Endothelial cell of umbilical vein (primary cell): ENCODE measurements at regions not wholly inside any gene's neighbourhood (a gene's known extent, or its start where the extent isn't known, plus 50 kb on each side); places are given as distances from the start of the nearest gene placed in this dataset.

Experiments used
- BruUV-seq: library from RNA; stranded (reverse); fragments of 400-500 nt; replicated peaks from 2 replicates; lab custom pipeline; 2021; lab: Mats Ljungman, UMichigan
- CTCF ChIA-PET: fragments of 300-600, 350-600 bp; sonication (Branson Sonifier 250); formaldehyde crosslinking; loops from one replicate; lab custom pipeline; 2021; ENCODE audit warnings: antibody characterized with exemption, inconsistent platforms; lab: Charles Lee
- POLR2A ChIA-PET: fragments of 300-600, 350-600 bp; sonication (Branson Sonifier 250); formaldehyde crosslinking; loops from one replicate; lab custom pipeline; 2021; ENCODE audit warnings: antibody characterized with exemption, inconsistent platforms; lab: Charles Lee
- DNase-seq: peaks from one replicate; pipeline ENCODE4 v3.0.0-alpha.2; 2011; ENCODE audit warnings: low read depth, low spot score
- FAIRE-seq: peaks from 2 replicates; lab custom pipeline; 2011; peaks lifted over from hg19 to GRCh38; lab: Jason Lieb, UNC
- H2AFZ ChIP-seq: 2 replicates; pipeline ENCODE4 v1.6.0; 2012; ENCODE audit warnings: low read depth, low read length, control low read depth, inconsistent platforms
- H3K27ac ChIP-seq: 2 replicates; pipeline ENCODE4 v1.5.1; 2011; ENCODE audit warnings: low read depth, mild to moderate bottlenecking, control low read depth, low read length, moderate library complexity; ENCODE audit not compliant: insufficient read depth
- H3K27me3 ChIP-seq, 2 experiments: 2 replicates each; pipeline versions ENCODE4 v1.6.0 to v1.6.1; 2011; ENCODE audit warnings: low read length in 2 of 2, mixed read lengths in 1 of 2; ENCODE audit not compliant: control insufficient read depth in 2 of 2, insufficient read depth in 2 of 2
- H3K36me3 ChIP-seq, 2 experiments: 2 replicates in 1 of 2; 3 replicates in 1 of 2; pipeline ENCODE4 v1.5.1; 2011; ENCODE audit warnings: low read length in 2 of 2, mild to moderate bottlenecking in 1 of 2, moderate library complexity in 1 of 2; ENCODE audit not compliant: control insufficient read depth in 2 of 2, insufficient read depth in 2 of 2; ENCODE audit errors: extremely low read depth in 1 of 2
- H3K4me1 ChIP-seq: 3 replicates; pipeline ENCODE4 v1.5.1; 2011; ENCODE audit warnings: mild to moderate bottlenecking, low read length; ENCODE audit not compliant: control insufficient read depth, insufficient read depth; ENCODE audit errors: extremely low read depth
- H3K4me2 ChIP-seq: 2 replicates; pipeline ENCODE4 v1.6.1; 2011; ENCODE audit warnings: low read length, control low read depth, mixed read lengths; ENCODE audit not compliant: insufficient read depth
- H3K4me3 ChIP-seq, 3 experiments: fragments of 200-600 bp in 1 of 3; sonication (generic), shearing (Covaris generic) in 1 of 3; replicated peaks in 1 of 3; 2 replicates each; pipeline ENCODE4 v1.5.1; 2011 to 2016; ENCODE audit warnings: control low read depth in 3 of 3, low read length in 3 of 3, mild to moderate bottlenecking in 2 of 3, inconsistent platforms in 1 of 3, low read depth in 1 of 3, moderate library complexity in 1 of 3; ENCODE audit not compliant: insufficient read depth in 1 of 3
- H3K79me2 ChIP-seq: 2 replicates; pipeline ENCODE4 v1.6.0; 2012; ENCODE audit warnings: low read length, inconsistent platforms; ENCODE audit not compliant: control insufficient read depth, insufficient read depth
- H3K9ac ChIP-seq: replicated peaks from 2 replicates; pipeline ENCODE3; 2011; ENCODE audit warnings: low read length, control low read depth; ENCODE audit not compliant: insufficient read depth; ENCODE audit errors: extremely low read depth
- H3K9me1 ChIP-seq: replicated peaks from 3 replicates; pipeline ENCODE4 v1.6.0; 2011; ENCODE audit warnings: mild to moderate bottlenecking, low read length; ENCODE audit not compliant: control insufficient read depth, insufficient read depth; ENCODE audit errors: extremely low read depth
- H3K9me3 ChIP-seq: replicated peaks from 2 replicates; pipeline ENCODE4 v1.5.1; 2012; ENCODE audit warnings: low read length, inconsistent platforms; ENCODE audit not compliant: control insufficient read depth, insufficient read depth
- H4K20me1 ChIP-seq: replicated peaks from 2 replicates; pipeline ENCODE3; 2011; ENCODE audit warnings: mild to moderate bottlenecking, low read length; ENCODE audit not compliant: control insufficient read depth, insufficient read depth; ENCODE audit errors: extremely low read depth
- CTCF ChIP-seq, 2 donors: IDR thresholded peaks; 1 replicate in 1 of 2; 2 replicates in 1 of 2; pipeline ENCODE4 v1.5.1; 2011; ENCODE audit warnings: low read length in 2 of 2, mild to moderate bottlenecking in 2 of 2, moderate library complexity in 2 of 2, control low read depth in 1 of 2, inconsistent platforms in 1 of 2, low read depth in 1 of 2; ENCODE audit not compliant: insufficient read depth in 1 of 2; ENCODE audit errors: extremely low read depth in 1 of 2
- POLR2AphosphoS5 ChIP-seq: IDR thresholded peaks from 2 replicates; pipeline ENCODE4 v1.6.1; 2012; ENCODE audit warnings: low read depth, mild to moderate bottlenecking, control low read depth, low read length, moderate library complexity; ENCODE audit not compliant: insufficient read depth
- dilution Hi-C: fragments of 300-500 bp; cut with MboI; formaldehyde crosslinking; loops from one replicate; pipeline ENCODE4 v1.15.0; 2019; ENCODE audit warnings: low sequenced_read_pairs; ENCODE audit not compliant: extremely low pct_ligation_motif_present
- intact Hi-C: fragments of 100-400 bp; cut with micrococcal nuclease; formaldehyde crosslinking; loops from one replicate; pipeline ENCODE4 v1.10.0; 2022
- TF ChIP-seq, protein P1 (sequence below): IDR thresholded peaks from 2 replicates; pipeline ENCODE4 v1.6.1; 2011; ENCODE audit not compliant: insufficient read depth, insufficient read length

DNA sequence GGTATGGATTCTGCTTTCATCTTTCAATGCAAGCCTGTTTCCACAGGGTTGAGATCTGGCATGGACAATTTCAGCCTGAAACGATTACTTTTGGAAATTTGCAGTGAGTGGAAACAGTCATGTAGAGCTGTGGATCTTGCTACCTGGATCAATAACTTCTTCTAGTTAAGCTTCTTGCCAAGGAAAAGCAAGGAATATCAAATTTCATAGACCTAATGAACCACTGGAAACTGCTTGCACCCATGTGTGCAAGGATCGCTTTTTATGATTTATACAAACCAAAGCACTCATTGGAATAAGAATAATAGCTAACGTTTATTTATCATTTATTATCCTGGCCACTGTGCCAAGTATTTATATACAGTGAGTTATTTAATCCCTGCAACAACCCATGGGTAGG lies 392.8 kb downstream of the KCNRG start:
- peaks cover 21% of the 10 kb centered on the region for H3K4me1 ChIP-seq
- H4K20me1 ChIP-seq, result no peaks in the 10 kb centered on the region
- no peak overlapping the region for H3K9ac ChIP-seq
- TF ChIP-seq, protein P1, sequence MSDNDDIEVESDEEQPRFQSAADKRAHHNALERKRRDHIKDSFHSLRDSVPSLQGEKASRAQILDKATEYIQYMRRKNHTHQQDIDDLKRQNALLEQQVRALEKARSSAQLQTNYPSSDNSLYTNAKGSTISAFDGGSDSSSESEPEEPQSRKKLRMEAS, result no peak
- no peaks in the 10 kb centered on the region for H3K79me2 ChIP-seq
- no peaks in the 10 kb centered on the region for H3K9me3 ChIP-seq
- CTCF ChIA-PET, result interaction anchor here (0.8 to 1.3 kb wide), 2 partner anchors 19 to 28 kb away, joined by 3 to 6 read pairs; no protein-coding TSS in a partner anchor
- no peak overlapping the region for H3K4me2 ChIP-seq
- no peaks in the 10 kb centered on the region for H3K9me1 ChIP-seq
- intact Hi-C loops, result no loop called here
- FAIRE-seq (no peak), DNase-seq (no peak)
- POLR2A ChIA-PET, result no interaction called here
- H3K4me3 ChIP-seq, result no peak overlapping the region
- dilution Hi-C loops, result no loop called here
- H3K27me3 ChIP-seq, result no peaks in the 10 kb centered on the region
- no peak overlapping the region for H2AFZ ChIP-seq
- H3K36me3 ChIP-seq, result no peaks in the 10 kb centered on the region
- H3K27ac ChIP-seq, result no peak overlapping the region
- no TSS peak for BruUV-seq

- Histone ChIP-seq H3K79me2 (no peaks in the 10 kb centered on the region), H3K9me1 (no peaks in the 10 kb centered on the region), H3K9ac (no peak overlapping the region), H3K27ac (no peak overlapping the region), H3K9me3 (no peaks in the 10 kb centered on the region), H3K27me3 (no peaks in the 10 kb centered on the region), H2AFZ (no peak overlapping the region), H4K20me1 (no peaks in the 10 kb centered on the region), H3K4me3 (no peak overlapping the region), H3K4me2 (no peak overlapping the region), H3K36me3 (no peaks in the 10 kb centered on the region), H3K4me1 (peaks cover 21% of the 10 kb centered on the region)
- dilution Hi-C loops (no loop called here), intact Hi-C loops (no loop called here)
- POLR2A ChIA-PET, result no interaction called here
- CTCF ChIA-PET, result interaction anchor here (0.9 kb wide), 1 partner anchor 91 kb away, joined by 4 read pairs; no protein-coding TSS in a partner anchor
- no peak for FAIRE-seq
- TF ChIP-seq CTCF (IDR thresholded peaks at IDR 0.05; ENCODE audit: extremely low read depth in 1 of 2, insufficient read depth in 1 of 2, low read depth in 1 of 2, low read length in 2 of 2) (no peak), POLR2AphosphoS5 (no peak)
- TF ChIP-seq, protein P1, result no peak
- BruUV-seq, result no TSS peak
- DNase-seq, result no peak
Measured at GRCh38 chr13:50409220-50409619, 394.0 kb downstream of the KCNRG start.
